Endothelial cell of umbilical vein (primary cell): ENCODE measurements at regions not wholly inside any gene's neighbourhood (a gene's known extent, or its start where the extent isn't known, plus 50 kb on each side); places are given as distances from the start of the nearest gene placed in this dataset.
"Not testable (repeated sequence)": the region's sequence is repeated elsewhere in the genome, so short reads cannot be mapped to it uniquely, and the experiment has no call there.

Source experiments
- BruUV-seq: library from RNA; stranded (reverse); fragments of 400-500 nt; replicated peaks from 2 replicates; lab custom pipeline; 2021; lab: Mats Ljungman, UMichigan
- CTCF ChIA-PET: fragments of 300-600, 350-600 bp; sonication (Branson Sonifier 250); formaldehyde crosslinking; loops from one replicate; lab custom pipeline; 2021; ENCODE audit warnings: antibody characterized with exemption, inconsistent platforms; lab: Charles Lee
- POLR2A ChIA-PET: fragments of 300-600, 350-600 bp; sonication (Branson Sonifier 250); formaldehyde crosslinking; loops from one replicate; lab custom pipeline; 2021; ENCODE audit warnings: antibody characterized with exemption, inconsistent platforms; lab: Charles Lee
- DNase-seq: peaks from one replicate; pipeline ENCODE4 v3.0.0-alpha.2; 2011; ENCODE audit warnings: low read depth, low spot score
- FAIRE-seq: peaks from 2 replicates; lab custom pipeline; 2011; peaks lifted over from hg19 to GRCh38; lab: Jason Lieb, UNC
- H2AFZ ChIP-seq: 2 replicates; pipeline ENCODE4 v1.6.0; 2012; ENCODE audit warnings: low read depth, low read length, control low read depth, inconsistent platforms
- H3K27ac ChIP-seq: 2 replicates; pipeline ENCODE4 v1.5.1; 2011; ENCODE audit warnings: low read depth, mild to moderate bottlenecking, control low read depth, low read length, moderate library complexity; ENCODE audit not compliant: insufficient read depth
- H3K27me3 ChIP-seq, 2 experiments: 2 replicates each; pipeline versions ENCODE4 v1.6.0 to v1.6.1; 2011; ENCODE audit warnings: low read length in 2 of 2, mixed read lengths in 1 of 2; ENCODE audit not compliant: control insufficient read depth in 2 of 2, insufficient read depth in 2 of 2
- H3K36me3 ChIP-seq, 2 experiments: 2 replicates in 1 of 2; 3 replicates in 1 of 2; pipeline ENCODE4 v1.5.1; 2011; ENCODE audit warnings: low read length in 2 of 2, mild to moderate bottlenecking in 1 of 2, moderate library complexity in 1 of 2; ENCODE audit not compliant: control insufficient read depth in 2 of 2, insufficient read depth in 2 of 2; ENCODE audit errors: extremely low read depth in 1 of 2
- H3K4me1 ChIP-seq: 3 replicates; pipeline ENCODE4 v1.5.1; 2011; ENCODE audit warnings: mild to moderate bottlenecking, low read length; ENCODE audit not compliant: control insufficient read depth, insufficient read depth; ENCODE audit errors: extremely low read depth
- H3K4me2 ChIP-seq: 2 replicates; pipeline ENCODE4 v1.6.1; 2011; ENCODE audit warnings: low read length, control low read depth, mixed read lengths; ENCODE audit not compliant: insufficient read depth
- H3K4me3 ChIP-seq, 3 experiments: fragments of 200-600 bp in 1 of 3; sonication (generic), shearing (Covaris generic) in 1 of 3; replicated peaks in 1 of 3; 2 replicates each; pipeline ENCODE4 v1.5.1; 2011 to 2016; ENCODE audit warnings: control low read depth in 3 of 3, low read length in 3 of 3, mild to moderate bottlenecking in 2 of 3, inconsistent platforms in 1 of 3, low read depth in 1 of 3, moderate library complexity in 1 of 3; ENCODE audit not compliant: insufficient read depth in 1 of 3
- H3K79me2 ChIP-seq: 2 replicates; pipeline ENCODE4 v1.6.0; 2012; ENCODE audit warnings: low read length, inconsistent platforms; ENCODE audit not compliant: control insufficient read depth, insufficient read depth
- H3K9ac ChIP-seq: replicated peaks from 2 replicates; pipeline ENCODE3; 2011; ENCODE audit warnings: low read length, control low read depth; ENCODE audit not compliant: insufficient read depth; ENCODE audit errors: extremely low read depth
- H3K9me1 ChIP-seq: replicated peaks from 3 replicates; pipeline ENCODE4 v1.6.0; 2011; ENCODE audit warnings: mild to moderate bottlenecking, low read length; ENCODE audit not compliant: control insufficient read depth, insufficient read depth; ENCODE audit errors: extremely low read depth
- H3K9me3 ChIP-seq: replicated peaks from 2 replicates; pipeline ENCODE4 v1.5.1; 2012; ENCODE audit warnings: low read length, inconsistent platforms; ENCODE audit not compliant: control insufficient read depth, insufficient read depth
- H4K20me1 ChIP-seq: replicated peaks from 2 replicates; pipeline ENCODE3; 2011; ENCODE audit warnings: mild to moderate bottlenecking, low read length; ENCODE audit not compliant: control insufficient read depth, insufficient read depth; ENCODE audit errors: extremely low read depth
- CTCF ChIP-seq, 2 donors: IDR thresholded peaks; 1 replicate in 1 of 2; 2 replicates in 1 of 2; pipeline ENCODE4 v1.5.1; 2011; ENCODE audit warnings: low read length in 2 of 2, mild to moderate bottlenecking in 2 of 2, moderate library complexity in 2 of 2, control low read depth in 1 of 2, inconsistent platforms in 1 of 2, low read depth in 1 of 2; ENCODE audit not compliant: insufficient read depth in 1 of 2; ENCODE audit errors: extremely low read depth in 1 of 2
- EZH2 ChIP-seq: IDR thresholded peaks from 2 replicates; pipeline ENCODE4 v1.6.1; 2012; ENCODE audit warnings: borderline replicate concordance, low read depth, mild to moderate bottlenecking, moderate library complexity, low read length, inconsistent platforms; ENCODE audit not compliant: severe bottlenecking
- FOS ChIP-seq: IDR thresholded peaks from 2 replicates; pipeline ENCODE4 v1.6.1; 2011; ENCODE audit warnings: mild to moderate bottlenecking, low read length, moderate library complexity, borderline replicate concordance; ENCODE audit not compliant: insufficient read depth
- GATA2 ChIP-seq: IDR thresholded peaks from 2 replicates; pipeline ENCODE4 v1.7.0; 2011; ENCODE audit warnings: low read depth, mild to moderate bottlenecking, moderate library complexity, mixed read lengths, low read length; ENCODE audit not compliant: insufficient read length, insufficient read depth
- JUN ChIP-seq: IDR thresholded peaks from 2 replicates; pipeline ENCODE4 v1.6.1; 2011; ENCODE audit warnings: borderline replicate concordance, low read depth; ENCODE audit not compliant: insufficient read length, insufficient read depth
- MAX ChIP-seq: IDR thresholded peaks from 2 replicates; pipeline ENCODE4 v1.6.1; 2011; ENCODE audit not compliant: insufficient read depth, insufficient read length
- MYC ChIP-seq: IDR thresholded peaks from one replicate; pipeline ENCODE4 v1.6.1; 2011; ENCODE audit warnings: mild to moderate bottlenecking, low read depth, low read length
- POLR2A ChIP-seq: IDR thresholded peaks from 2 replicates; pipeline ENCODE4 v1.6.1; 2012; ENCODE audit warnings: low read depth, mild to moderate bottlenecking, control low read depth, low read length
- POLR2AphosphoS5 ChIP-seq: IDR thresholded peaks from 2 replicates; pipeline ENCODE4 v1.6.1; 2012; ENCODE audit warnings: low read depth, mild to moderate bottlenecking, control low read depth, low read length, moderate library complexity; ENCODE audit not compliant: insufficient read depth
- dilution Hi-C: fragments of 300-500 bp; cut with MboI; formaldehyde crosslinking; loops from one replicate; pipeline ENCODE4 v1.15.0; 2019; ENCODE audit warnings: low sequenced_read_pairs; ENCODE audit not compliant: extremely low pct_ligation_motif_present
- intact Hi-C: fragments of 100-400 bp; cut with micrococcal nuclease; formaldehyde crosslinking; loops from one replicate; pipeline ENCODE4 v1.10.0; 2022

- no peaks in the 10 kb centered on the region for H3K9me1 ChIP-seq
- DNase-seq (no peak), FAIRE-seq (no peak)
- intact Hi-C loops: no loop called here
- no peaks in the 10 kb centered on the region for H3K27me3 ChIP-seq
- no peak for TF ChIP-seq POLR2A
- TF ChIP-seq JUN: no peak
- TF ChIP-seq MYC: no peak
- TF ChIP-seq CTCF (IDR thresholded peaks at IDR 0.05; ENCODE audit: extremely low read depth in 1 of 2, insufficient read depth in 1 of 2, low read depth in 1 of 2, low read length in 2 of 2): no peak
- TF ChIP-seq GATA2: no peak
- TF ChIP-seq EZH2: no peak
- no peak for TF ChIP-seq POLR2AphosphoS5
- TF ChIP-seq FOS: no peak
- TF ChIP-seq MAX: no peak
- H3K36me3 ChIP-seq: no peaks in the 10 kb centered on the region
- CTCF ChIA-PET: no interaction called here
- H3K9ac ChIP-seq: no peak overlapping the region
- H4K20me1 ChIP-seq: no peaks in the 10 kb centered on the region
- H2AFZ ChIP-seq: no peak overlapping the region
- no peaks in the 10 kb centered on the region for H3K79me2 ChIP-seq
- POLR2A ChIA-PET: no interaction called here
- no TSS peak for BruUV-seq
- no peaks in the 10 kb centered on the region for H3K9me3 ChIP-seq
- no peak overlapping the region for H3K4me3 ChIP-seq
- dilution Hi-C loops: no loop called here
- H3K4me1 ChIP-seq: no peaks in the 10 kb centered on the region
- no peak overlapping the region for H3K4me2 ChIP-seq
- no peak overlapping the region for H3K27ac ChIP-seq
Observed at GRCh38 chr6:82511546-82511945, 147.9 kb downstream of the TPBG start.

GRCh38 chr6:82517896-82518295 is 154.3 kb downstream of the TPBG start:
- H2AFZ ChIP-seq, H3K9me1 ChIP-seq, H4K20me1 ChIP-seq, H3K4me3 ChIP-seq, BruUV-seq, CTCF ChIA-PET, H3K4me2 ChIP-seq, H3K79me2 ChIP-seq, POLR2A ChIA-PET, H3K27me3 ChIP-seq, H3K9ac ChIP-seq, H3K4me1 ChIP-seq, DNase-seq, H3K9me3 ChIP-seq, H3K36me3 ChIP-seq, FAIRE-seq, H3K27ac ChIP-seq, dilution Hi-C loops, intact Hi-C loops: not testable (repeated sequence)
